GM23338 (cell line): ENCODE measurements at regions not wholly inside any gene's neighbourhood (a gene's known extent, or its start where the extent isn't known, plus 50 kb on each side); places are given as distances from the start of the nearest gene placed in this dataset.
"Not testable (repeated sequence)": the region's sequence is repeated elsewhere in the genome, so short reads cannot be mapped to it uniquely, and the experiment has no call there.

ENCODE experiments used
- CREB1 ChIP-seq: fragments of 250-450 bp; sonication (Bioruptor Pico); IDR thresholded peaks from 2 replicates; pipeline ENCODE4 v1.5.0; 2020; ENCODE audit warnings: low read depth, mild to moderate bottlenecking, moderate library complexity
- CTCF ChIP-seq, 2 experiments: fragments of 200-600 bp in 1 of 2; sonication (generic) in 1 of 2; conservative IDR thresholded peaks; 2 replicates each; pipeline versions ENCODE4 v1.5.1 to v1.6.1; 2016 to 2017; ENCODE audit warnings: antibody characterized with exemption in 2 of 2, low read depth in 2 of 2, mild to moderate bottlenecking in 2 of 2, moderate library complexity in 1 of 2
- ETS1 ChIP-seq: IDR thresholded peaks from 2 replicates; pipeline ENCODE4 v1.6.1; 2016; ENCODE audit warnings: antibody characterized with exemption
- EZH2 ChIP-seq: fragments of 200-600 bp; sonication (generic); IDR thresholded peaks from one replicate; pipeline ENCODE4 v1.8.0; 2017; ENCODE audit warnings: antibody characterized with exemption, mild to moderate bottlenecking, low read depth; ENCODE audit not compliant: unreplicated experiment
- EZH2phosphoT487 ChIP-seq: fragments of 200-600 bp; sonication (generic); IDR thresholded peaks from one replicate; pipeline ENCODE4 v1.8.1; 2018; ENCODE audit warnings: antibody characterized with exemption; ENCODE audit not compliant: unreplicated experiment
- JUNB ChIP-seq: IDR thresholded peaks from one replicate; pipeline ENCODE4 v1.6.1; 2016; ENCODE audit warnings: antibody characterized with exemption; ENCODE audit not compliant: unreplicated experiment
- NANOG ChIP-seq: IDR thresholded peaks from 2 replicates; pipeline ENCODE4 v1.6.1; 2016; ENCODE audit warnings: antibody characterized with exemption, borderline replicate concordance
- POLR2AphosphoS5 ChIP-seq: IDR thresholded peaks from 2 replicates; pipeline ENCODE4 v1.6.1; 2016; ENCODE audit warnings: antibody characterized with exemption, low read depth
- REST ChIP-seq: IDR thresholded peaks from one replicate; pipeline ENCODE4 v1.6.1; 2018; ENCODE audit warnings: antibody characterized with exemption; ENCODE audit not compliant: unreplicated experiment
- STAT1 ChIP-seq: IDR thresholded peaks from one replicate; pipeline ENCODE4 v1.6.1; 2016; ENCODE audit warnings: antibody characterized with exemption; ENCODE audit not compliant: unreplicated experiment
- ZNF114 ChIP-seq: fragments of 250-450 bp; sonication (Bioruptor Pico); IDR thresholded peaks from 2 replicates; pipeline ENCODE4 v1.5.0; 2020; ENCODE audit warnings: mild to moderate bottlenecking, moderate library complexity
- ZNF331 ChIP-seq: fragments of 250-450 bp; sonication (Bioruptor Pico); IDR thresholded peaks from 2 replicates; pipeline ENCODE4 v1.5.0; 2020; ENCODE audit warnings: low read depth, mild to moderate bottlenecking, moderate library complexity
- ZNF462 ChIP-seq: fragments of 250-450 bp; sonication (Bioruptor Pico); IDR thresholded peaks from 2 replicates; pipeline ENCODE4 v1.5.0; 2020; ENCODE audit warnings: mild to moderate bottlenecking, moderate library complexity

DNA sequence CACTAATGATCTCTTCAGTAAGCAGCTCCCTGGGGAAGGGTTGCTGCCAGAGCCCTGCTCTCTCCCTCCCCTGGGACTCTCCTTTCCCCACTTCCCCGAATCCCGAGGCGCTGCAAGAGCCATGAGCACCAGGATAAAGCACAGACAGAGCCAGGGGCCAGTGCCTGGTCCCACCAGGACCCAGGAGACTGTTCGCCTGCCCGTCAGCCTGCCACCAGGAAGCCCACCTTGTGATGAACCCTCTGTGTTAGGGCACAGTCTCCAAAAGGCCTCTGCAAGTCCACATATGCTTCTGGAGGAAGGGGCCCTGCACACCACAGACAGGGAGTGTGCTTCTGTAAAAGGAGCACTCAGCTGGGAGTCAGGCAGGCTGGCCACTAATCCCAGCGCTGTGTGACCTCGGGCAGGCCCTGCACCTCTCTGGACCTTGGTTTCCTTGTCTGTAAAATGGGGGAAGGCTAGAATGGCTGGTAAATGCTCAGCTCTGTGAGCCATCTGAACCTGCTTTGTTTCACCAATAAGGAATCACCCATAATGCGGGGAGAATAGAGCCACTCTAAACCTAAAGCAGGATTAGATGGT is 209.4 kb downstream of the TBC1D2B start:
- TF ChIP-seq EZH2; CTCF (conservative IDR thresholded peaks at IDR 0.05; ENCODE audit: low read depth in 2 of 2); CREB1 (CRISPR knock-in tag); ETS1; ZNF331 (CRISPR knock-in tag); REST; EZH2phosphoT487; JUNB; POLR2AphosphoS5; NANOG; ZNF114; STAT1; ZNF462 (CRISPR knock-in tag): not testable (repeated sequence)
